ENCODE measurements at regions not wholly inside any gene's neighbourhood (a gene's known extent, or its start where the extent isn't known, plus 50 kb on each side); places are given as distances from the start of the nearest gene placed in this dataset.

GRCh38 chr10:3723766-3724165, 61.2 kb downstream of the KLF6 start:
- no peaks in the 10 kb centered on the region for H3K9me3 ChIP-seq (ENCODE audit: control insufficient read depth, insufficient read depth, low read length)
- BruUV-seq (replicated peaks): no TSS peak
- H3K23ac ChIP-seq (ENCODE audit: low read depth, low read length): no peak overlapping the region
- ATAC-seq (ENCODE audit: low read depth): no peak
- no peak overlapping the region for H3K27ac ChIP-seq (ENCODE audit: insufficient read depth, low read length)
- intact Hi-C loops (cut with micrococcal nuclease) (no loop called here), in situ Hi-C loops (cut with MboI; ENCODE audit: low sequenced_read_pairs) (no loop called here), dilution Hi-C loops (cut with HindIII; ENCODE audit: low sequenced_read_pairs, unreplicated experiment) (no loop called here)
- no peak overlapping the region for H3K14ac ChIP-seq (replicated peaks; ENCODE audit: low read depth, low read length)
- ChIA-PET POLR2A (ENCODE audit: unreplicated experiment) (no interaction called here), CTCF (no interaction called here)
- no peak overlapping the region for H4K91ac ChIP-seq (ENCODE audit: insufficient read depth, low read depth, low read length)
- H3K56ac ChIP-seq (ENCODE audit: extremely low read depth, insufficient read depth, low read length): no peak overlapping the region
- no peaks in the 10 kb centered on the region for H3K79me1 ChIP-seq (ENCODE audit: low read depth in 1 of 2, low read length in 2 of 2)
- H2AFZ ChIP-seq (replicated peaks; ENCODE audit: low read length, poor library complexity): no peak overlapping the region
- no peak overlapping the region for H2BK5ac ChIP-seq (ENCODE audit: low read depth, low read length, poor library complexity, severe bottlenecking)
- no peak overlapping the region for H2AK5ac ChIP-seq (ENCODE audit: low read depth, low read length)
- H2AK9ac ChIP-seq (replicated peaks; ENCODE audit: low read depth, low read length, poor library complexity): no peak overlapping the region
- peaks cover 3% of the 10 kb centered on the region for H3K4me1 ChIP-seq (ENCODE audit: control insufficient read depth, insufficient read depth, low read length)
- no peak overlapping the region for H3K4ac ChIP-seq (ENCODE audit: low read depth, low read length)
- no peak overlapping the region for H4K8ac ChIP-seq (ENCODE audit: low read depth in 2 of 2, low read length in 2 of 2)
- H4K5ac ChIP-seq (ENCODE audit: low read depth, low read length): no peak overlapping the region
- no peaks in the 10 kb centered on the region for H3K36me3 ChIP-seq (ENCODE audit: control insufficient read depth, insufficient read depth, low read length)
- H2BK120ac ChIP-seq (ENCODE audit: low read depth, low read length): no peak overlapping the region
- H3K27me3 ChIP-seq (ENCODE audit: control insufficient read depth, insufficient read depth, low read length): no peaks in the 10 kb centered on the region
- no peak for DNase-seq
- H3K9me1 ChIP-seq (ENCODE audit: insufficient read depth, low read length): no peaks in the 10 kb centered on the region
- no peak overlapping the region for H3K9ac ChIP-seq (ENCODE audit: low read depth, low read length)
- no CpG with 5 or more reads among the region's 5 CpGs for WGBS, 2 experiments (ENCODE audit: extremely low coverage in 2 of 2, insufficient read length in 1 of 2)
- TF ChIP-seq RAD21 (IDR thresholded peaks at IDR 0.05; ENCODE audit: low read length) (no peak), ELK1 (IDR thresholded peaks at IDR 0.05; ENCODE audit: borderline replicate concordance, low read depth, low read length) (no peak), MXI1 (IDR thresholded peaks at IDR 0.05; ENCODE audit: borderline replicate concordance, low read depth, low read length) (no peak), NFE2L2 (IDR thresholded peaks at IDR 0.05; ENCODE audit: low read depth, low read length) (no peak), RFX5 (IDR thresholded peaks at IDR 0.05; ENCODE audit: low read depth, low read length) (no peak)
- no peaks in the 10 kb centered on the region for H4K20me1 ChIP-seq (ENCODE audit: insufficient read depth, low read length)
- no peak overlapping the region for H2BK15ac ChIP-seq (ENCODE audit: low read depth, low read length)
- no peak overlapping the region for H3K4me2 ChIP-seq (ENCODE audit: low read depth, low read length)
- no peak overlapping the region for H2BK20ac ChIP-seq (ENCODE audit: low read depth, low read length)
- no peak overlapping the region for H3K4me3 ChIP-seq (ENCODE audit: insufficient read depth, low read depth, low read length)
- H3K18ac ChIP-seq (ENCODE audit: low read depth, low read length): no peak overlapping the region
